GM13977 (cell line): ENCODE measurements at regions not wholly inside any gene's neighbourhood (a gene's known extent, or its start where the extent isn't known, plus 50 kb on each side); places are given as distances from the start of the nearest gene placed in this dataset.

Source experiments
- DNase-seq: peaks from one replicate; pipeline ENCODE4 v3.0.0; 2012; ENCODE audit warnings: low spot score
- CTCF ChIP-seq: IDR thresholded peaks from 2 replicates; pipeline ENCODE4 v1.5.1; 2012; ENCODE audit warnings: mild to moderate bottlenecking, control low read depth; ENCODE audit not compliant: insufficient read depth; ENCODE audit errors: extremely low read depth, missing control alignments
- in situ Hi-C: fragments of 300-500 bp; cut with MboI; formaldehyde crosslinking; loops from one replicate; pipeline ENCODE4 v1.12.0; 2022; ENCODE audit warnings: low sequenced_read_pairs, low pct_unique_long_range_greater_than_20kb, mixed read lengths, inconsistent platforms; ENCODE audit not compliant: unreplicated experiment

- TF ChIP-seq CTCF: no peak
- in situ Hi-C loops: no loop called here
- no peak for DNase-seq
Observed at GRCh38 chr14:30417121-30417520, 141.8 kb upstream of the G2E3 start.

GRCh38 chr14:30417999-30418398 lies 141.0 kb upstream of the G2E3 start:
- DNase-seq: no peak
- no peak for TF ChIP-seq CTCF
- in situ Hi-C loops: no loop called here

GRCh38 chr14:30419037-30419436 lies 139.9 kb upstream of the G2E3 start:
- DNase-seq: no peak
- in situ Hi-C loops: no loop called here
- TF ChIP-seq CTCF: no peak

GRCh38 chr14:30420515-30420914 lies 138.4 kb upstream of the G2E3 start:
- no peak for DNase-seq
- no peak for TF ChIP-seq CTCF
- in situ Hi-C loops: no loop called here

- in situ Hi-C loops: no loop called here
- DNase-seq: no peak
- TF ChIP-seq CTCF: no peak
Observed at GRCh38 chr14:30426463-30426862, 132.5 kb upstream of the G2E3 start.

- in situ Hi-C loops: no loop called here
- TF ChIP-seq CTCF: no peak
- no peak for DNase-seq
Observed at GRCh38 chr14:30427401-30427800, 131.6 kb upstream of the G2E3 start.

- DNase-seq: no peak
- in situ Hi-C loops: no loop called here
- TF ChIP-seq CTCF: no peak
Observed at GRCh38 chr14:30427846-30428245, 131.1 kb upstream of the G2E3 start.
